PC-9 (cell line): ENCODE measurements at regions not wholly inside any gene's neighbourhood (a gene's known extent, or its start where the extent isn't known, plus 50 kb on each side); places are given as distances from the start of the nearest gene placed in this dataset.

Experiments used
- BruUV-seq: library from RNA; stranded (reverse); fragments of 400-500 nt; replicated peaks from 2 replicates; lab custom pipeline; 2021; lab: Mats Ljungman, UMichigan
- CTCF ChIA-PET: fragments of 300-600 bp; sonication (Branson Sonifier 250); formaldehyde crosslinking; loops from one replicate; lab custom pipeline; 2022; ENCODE audit warnings: antibody characterized with exemption; lab: Charles Lee
- POLR2A ChIA-PET: fragments of 300-600 bp; sonication (Branson Sonifier 250); formaldehyde crosslinking; loops from one replicate; lab custom pipeline; 2022; ENCODE audit warnings: antibody characterized with exemption; ENCODE audit not compliant: unreplicated experiment; lab: Charles Lee
- DNase-seq, 2 experiments: peaks; one replicate each; pipeline versions ENCODE4 v3.0.0 to v3.0.0-alpha.2; 2015 to 2022; ENCODE audit warnings: mixed read lengths in 1 of 2
- H2AFZ ChIP-seq: fragments of 200-600 bp; sonication (generic); 2 replicates; pipeline ENCODE4 v1.8.1; 2017; ENCODE audit warnings: antibody characterized with exemption
- H3F3A ChIP-seq: fragments of 200-600 bp; sonication (generic); 2 replicates; pipeline ENCODE4 v1.8.1; 2017; ENCODE audit warnings: antibody characterized with exemption, mild to moderate bottlenecking, low read depth; ENCODE audit not compliant: insufficient read depth
- H3K27ac ChIP-seq: fragments of 200-600 bp; sonication (generic); 2 replicates; pipeline ENCODE4 v1.6.1; 2016; ENCODE audit warnings: mixed run types
- H3K27me3 ChIP-seq: fragments of 200-600 bp; sonication (generic); 2 replicates; pipeline ENCODE4 v1.6.1; 2016; ENCODE audit warnings: low read depth, mixed run types; ENCODE audit not compliant: insufficient read depth
- H3K36me3 ChIP-seq: fragments of 200-600 bp; sonication (generic); 2 replicates; pipeline ENCODE4 v1.6.1; 2016; ENCODE audit warnings: low read depth, mixed run types
- H3K4me1 ChIP-seq: fragments of 200-600 bp; sonication (generic); replicated peaks from 2 replicates; pipeline ENCODE4 v1.6.1; 2016; ENCODE audit warnings: mixed run types; ENCODE audit not compliant: insufficient read depth
- H3K4me2 ChIP-seq: fragments of 200-600 bp; sonication (generic); 2 replicates; pipeline ENCODE4 v1.6.1; 2017; ENCODE audit warnings: mixed run types
- H3K4me3 ChIP-seq: fragments of 200-600 bp; sonication (generic); 2 replicates; pipeline ENCODE4 v1.6.1; 2016; ENCODE audit warnings: mixed run types
- H3K79me2 ChIP-seq: fragments of 200-600 bp; sonication (generic); 2 replicates; pipeline ENCODE4 v1.6.1; 2017; ENCODE audit warnings: low read depth, mixed run types
- H3K9me2 ChIP-seq: fragments of 200-600 bp; sonication (generic); 2 replicates; pipeline ENCODE4 v1.8.1; 2017; ENCODE audit warnings: mild to moderate bottlenecking; ENCODE audit not compliant: insufficient read depth
- H3K9me3 ChIP-seq: fragments of 200-600 bp; sonication (generic); 2 replicates; pipeline ENCODE4 v1.8.1; 2016; ENCODE audit warnings: low read depth; ENCODE audit not compliant: insufficient read depth
- H4K20me1 ChIP-seq: fragments of 200-600 bp; sonication (generic); 2 replicates; pipeline ENCODE4 v1.8.1; 2017; ENCODE audit not compliant: insufficient read depth
- EZH2 ChIP-seq: fragments of 200-600 bp; sonication (generic); IDR thresholded peaks from 2 replicates; pipeline ENCODE4 v1.8.0; 2017; ENCODE audit warnings: antibody characterized with exemption, low read depth
- intact Hi-C: fragments of 100-400 bp; cut with micrococcal nuclease; formaldehyde crosslinking; loops from one replicate; pipeline ENCODE4 v1.10.0; 2022; ENCODE audit not compliant: unreplicated experiment
- TF ChIP-seq, protein P1 (sequence below): fragments of 200-600 bp; sonication (generic); conservative IDR thresholded peaks from 2 replicates; pipeline ENCODE4 v1.6.1; 2017; ENCODE audit warnings: mixed run types, antibody characterized with exemption, mild to moderate bottlenecking, moderate library complexity

DNA sequence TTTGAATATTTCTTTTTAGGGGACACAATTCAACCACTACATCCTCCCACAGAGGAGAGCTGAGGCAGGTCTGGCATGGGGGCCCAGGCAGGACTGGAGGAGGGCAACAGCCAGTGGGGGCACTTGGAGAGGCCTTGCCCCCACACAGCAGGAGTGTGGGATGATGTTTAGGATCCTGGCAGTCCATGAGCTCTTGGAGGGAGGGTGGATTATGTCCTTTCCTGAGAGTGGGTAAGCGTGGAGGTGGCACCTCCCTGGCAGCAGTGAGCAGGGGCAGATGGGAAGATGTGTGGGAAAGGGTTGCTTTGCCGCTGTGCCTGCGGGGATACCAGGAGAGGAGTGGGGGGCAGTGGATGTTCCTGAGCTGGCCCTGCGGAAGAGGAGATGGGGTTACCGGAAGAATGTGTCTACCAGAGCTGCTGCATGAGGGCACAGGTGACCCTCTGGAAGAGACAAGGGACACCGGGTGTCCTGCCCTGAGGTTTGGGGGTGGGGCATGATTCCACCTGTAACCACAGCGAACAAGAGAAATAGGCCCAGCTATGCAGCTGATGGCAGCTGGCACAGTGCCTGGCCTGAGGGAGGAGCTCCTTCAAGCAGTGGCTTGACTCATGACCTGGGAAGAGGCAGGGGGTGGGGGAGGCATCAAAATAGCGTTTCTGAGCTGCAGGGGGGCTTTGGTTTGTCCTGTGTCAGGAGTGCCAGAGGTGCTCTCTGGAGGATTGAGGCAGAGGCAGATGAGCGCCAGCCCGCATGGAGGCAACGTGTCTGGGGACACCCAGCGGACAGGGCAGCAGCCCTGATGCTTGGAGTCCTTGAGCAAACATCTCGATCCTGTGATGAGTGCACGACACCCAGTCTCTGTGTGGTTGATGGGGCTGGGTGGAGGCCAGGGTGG is 123.9 kb upstream of the TMPRSS2 start:
- Histone ChIP-seq H3K27me3 (no peaks in the 10 kb centered on the region), H3K4me3 (no peak overlapping the region), H3K9me3 (peaks cover 6% of the 10 kb centered on the region; the same call in 1 of the 2 replicates), H3K4me1 (peaks cover 66% of the 10 kb centered on the region), H3K4me2 (peak overlapping the region; percentile 73), H2AFZ (no peak overlapping the region), H3K27ac (peak overlapping the region; percentile 94), H3F3A (peaks cover 56% of the 10 kb centered on the region), H4K20me1 (no peaks in the 10 kb centered on the region), H3K79me2 (peaks cover 11% of the 10 kb centered on the region; the same call in 1 of the 2 replicates), H3K36me3 (no peaks in the 10 kb centered on the region), H3K9me2 (no peaks in the 10 kb centered on the region)
- BruUV-seq = no TSS peak
- intact Hi-C loops = no loop called here
- DNase-seq = peak; percentile 91 to 95
- ChIA-PET POLR2A (interaction anchor here (0.6 to 1.4 kb wide), 7 partner anchors 17 to 155 kb away, joined by 3 to 17 read pairs (median 5); no protein-coding TSS in a partner anchor), CTCF (interaction anchor here (0.5 to 1.5 kb wide), 4 partner anchors 19 to 185 kb away, joined by 4 to 22 read pairs (median 6); no protein-coding TSS in a partner anchor)
- no peak for TF ChIP-seq EZH2
- TF ChIP-seq, protein P1, sequence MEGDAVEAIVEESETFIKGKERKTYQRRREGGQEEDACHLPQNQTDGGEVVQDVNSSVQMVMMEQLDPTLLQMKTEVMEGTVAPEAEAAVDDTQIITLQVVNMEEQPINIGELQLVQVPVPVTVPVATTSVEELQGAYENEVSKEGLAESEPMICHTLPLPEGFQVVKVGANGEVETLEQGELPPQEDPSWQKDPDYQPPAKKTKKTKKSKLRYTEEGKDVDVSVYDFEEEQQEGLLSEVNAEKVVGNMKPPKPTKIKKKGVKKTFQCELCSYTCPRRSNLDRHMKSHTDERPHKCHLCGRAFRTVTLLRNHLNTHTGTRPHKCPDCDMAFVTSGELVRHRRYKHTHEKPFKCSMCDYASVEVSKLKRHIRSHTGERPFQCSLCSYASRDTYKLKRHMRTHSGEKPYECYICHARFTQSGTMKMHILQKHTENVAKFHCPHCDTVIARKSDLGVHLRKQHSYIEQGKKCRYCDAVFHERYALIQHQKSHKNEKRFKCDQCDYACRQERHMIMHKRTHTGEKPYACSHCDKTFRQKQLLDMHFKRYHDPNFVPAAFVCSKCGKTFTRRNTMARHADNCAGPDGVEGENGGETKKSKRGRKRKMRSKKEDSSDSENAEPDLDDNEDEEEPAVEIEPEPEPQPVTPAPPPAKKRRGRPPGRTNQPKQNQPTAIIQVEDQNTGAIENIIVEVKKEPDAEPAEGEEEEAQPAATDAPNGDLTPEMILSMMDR = no peak

DNA sequence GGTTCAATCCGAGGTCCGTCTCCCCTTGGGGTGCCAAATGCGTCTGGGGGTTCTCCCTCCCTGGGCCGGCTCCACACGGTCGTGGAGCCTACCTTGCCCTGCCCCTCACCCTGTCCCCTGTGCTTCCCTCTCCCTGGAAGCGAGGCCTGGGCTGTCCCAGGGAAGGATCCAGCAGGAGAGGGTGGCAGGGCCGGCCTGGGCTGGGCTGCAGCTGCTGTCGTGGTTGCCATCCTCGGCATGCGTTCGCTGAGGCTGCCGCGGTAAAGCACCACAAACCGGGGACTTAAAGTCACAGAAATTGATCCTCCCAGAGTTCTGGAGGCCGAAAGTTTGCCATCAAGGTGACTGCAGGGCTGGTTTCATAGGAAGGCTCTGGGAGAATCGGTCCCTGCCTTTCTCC is 123.0 kb upstream of the TMPRSS2 start:
- H3K9me3 ChIP-seq = peaks cover 6% of the 10 kb centered on the region; the same call in 1 of the 2 replicates
- H3K79me2 ChIP-seq = peaks cover 11% of the 10 kb centered on the region; the same call in 1 of the 2 replicates
- peak overlapping the region; percentile 94 for H3K27ac ChIP-seq
- H4K20me1 ChIP-seq = no peaks in the 10 kb centered on the region
- ChIA-PET POLR2A (interaction anchor here (1.0 kb wide), 1 partner anchor 47 kb away, joined by 15 read pairs; no protein-coding TSS in a partner anchor), CTCF (no interaction called here)
- no peak overlapping the region for H2AFZ ChIP-seq
- no peak for DNase-seq
- BruUV-seq = no TSS peak
- H3K4me1 ChIP-seq = peaks cover 57% of the 10 kb centered on the region
- H3F3A ChIP-seq = peaks cover 48% of the 10 kb centered on the region
- H3K4me3 ChIP-seq = no peak overlapping the region
- TF ChIP-seq, protein P1 = no peak
- no peak for TF ChIP-seq EZH2
- no peaks in the 10 kb centered on the region for H3K9me2 ChIP-seq
- intact Hi-C loops = loop anchor here (1.0 kb wide), 2 partner anchors 47 to 130 kb away; no protein-coding TSS in a partner anchor
- no peaks in the 10 kb centered on the region for H3K36me3 ChIP-seq
- no peaks in the 10 kb centered on the region for H3K27me3 ChIP-seq
- H3K4me2 ChIP-seq = peak overlapping the region; percentile 73

DNA sequence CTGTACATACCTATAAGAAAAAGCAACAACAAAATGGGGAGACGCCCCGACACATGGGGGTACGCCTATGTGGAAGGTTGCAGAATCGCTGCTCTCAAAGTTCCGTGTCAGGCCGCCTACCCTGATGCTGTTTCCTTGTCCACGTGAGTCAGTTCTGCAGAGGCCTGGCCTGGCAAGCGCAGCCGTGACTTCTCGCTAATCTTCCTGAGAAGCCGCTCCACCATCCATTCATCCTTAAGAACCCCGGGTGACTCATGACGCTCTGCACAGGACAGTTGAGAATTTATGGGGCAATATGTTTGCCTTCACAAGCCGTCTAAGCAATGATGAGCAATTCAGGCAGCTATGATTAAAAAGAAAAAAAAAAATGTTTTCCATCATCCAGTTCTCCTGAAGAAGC is 122.3 kb upstream of the TMPRSS2 start:
- CTCF ChIA-PET = interaction anchor here (0.6 to 0.7 kb wide), 4 partner anchors 50 to 157 kb away, joined by 3 to 6 read pairs (median 4); no protein-coding TSS in a partner anchor
- peaks cover 50% of the 10 kb centered on the region for H3K4me1 ChIP-seq

More for the DNA sequence above, 122.3 kb upstream of the TMPRSS2 start:
- Histone ChIP-seq H3F3A (peaks cover 41% of the 10 kb centered on the region), H4K20me1 (no peaks in the 10 kb centered on the region), H3K4me2 (peak overlapping the region; percentile 30; the same call in 1 of the 2 replicates), H2AFZ (no peak overlapping the region), H3K27ac (peak overlapping the region; percentile 94), H3K9me3 (peaks cover 6% of the 10 kb centered on the region; the same call in 1 of the 2 replicates), H3K27me3 (no peaks in the 10 kb centered on the region), H3K4me3 (no peak overlapping the region), H3K79me2 (peaks cover 11% of the 10 kb centered on the region; the same call in 1 of the 2 replicates), H3K36me3 (no peaks in the 10 kb centered on the region), H3K9me2 (no peaks in the 10 kb centered on the region)
- no TSS peak for BruUV-seq
- peak; percentile 87 to 100 for DNase-seq
- POLR2A ChIA-PET = interaction anchor here (1.0 kb wide), 1 partner anchor 48 kb away, joined by 15 read pairs; no protein-coding TSS in a partner anchor
- no peak for TF ChIP-seq EZH2
- TF ChIP-seq, protein P1 = no peak
- intact Hi-C loops = loop anchor here (1.0 kb wide), 2 partner anchors 48 to 131 kb away; no protein-coding TSS in a partner anchor
